Mesendoderm (in vitro differentiated cells): ENCODE measurements at regions not wholly inside any gene's neighbourhood (a gene's known extent, or its start where the extent isn't known, plus 50 kb on each side); places are given as distances from the start of the nearest gene placed in this dataset.

Experiments used
- DNase-seq: peaks from one replicate; pipeline ENCODE4 v3.0.0; 2013
- H2AK5ac ChIP-seq: 2 replicates; pipeline ENCODE4 v1.6.1; 2013; ENCODE audit warnings: low read length, inconsistent platforms
- H2BK120ac ChIP-seq: 2 replicates; pipeline ENCODE4 v1.6.1; 2013; ENCODE audit warnings: low read depth, mild to moderate bottlenecking, low read length, moderate library complexity, mixed read lengths
- H2BK15ac ChIP-seq: replicated peaks from 2 replicates; pipeline ENCODE4 v1.6.1; 2013; ENCODE audit warnings: low read depth, mild to moderate bottlenecking, moderate library complexity
- H2BK5ac ChIP-seq: 2 replicates; pipeline ENCODE4 v1.6.1; 2013; ENCODE audit warnings: low read length, inconsistent platforms
- H3K18ac ChIP-seq: 2 replicates; pipeline ENCODE4 v1.6.1; 2013; ENCODE audit warnings: mild to moderate bottlenecking, low read length, mixed read lengths
- H3K23ac ChIP-seq: one replicate; pipeline ENCODE4 v1.6.1; 2013; ENCODE audit warnings: low read length
- H3K27ac ChIP-seq: 2 replicates; pipeline ENCODE4 v1.5.1; 2013; ENCODE audit warnings: low read depth, mild to moderate bottlenecking, inconsistent platforms, low read length, moderate library complexity
- H3K27me3 ChIP-seq: 2 replicates; pipeline ENCODE4 v1.6.1; 2013; ENCODE audit warnings: low read length, control low read depth, mild to moderate bottlenecking, inconsistent platforms; ENCODE audit not compliant: insufficient read depth, poor library complexity
- H3K36me3 ChIP-seq: 2 replicates; pipeline ENCODE4 v1.6.1; 2013; ENCODE audit warnings: low read length, inconsistent platforms; ENCODE audit not compliant: control insufficient read depth, insufficient read depth
- H3K4ac ChIP-seq: one replicate; pipeline ENCODE4 v1.6.1; 2013; ENCODE audit warnings: low read depth, mild to moderate bottlenecking, low read length, moderate library complexity
- H3K4me1 ChIP-seq: 2 replicates; pipeline ENCODE4 v1.6.1; 2013; ENCODE audit warnings: low read depth, low read length, inconsistent platforms; ENCODE audit not compliant: control insufficient read depth
- H3K4me2 ChIP-seq: 2 replicates; pipeline ENCODE4 v1.6.1; 2013; ENCODE audit warnings: low read length
- H3K4me3 ChIP-seq: 2 replicates; pipeline ENCODE4 v1.5.1; 2013; ENCODE audit warnings: mild to moderate bottlenecking, low read length
- H3K56ac ChIP-seq: one replicate; pipeline ENCODE4 v1.6.1; 2013; ENCODE audit warnings: low read length
- H3K79me1 ChIP-seq: 2 replicates; pipeline ENCODE4 v1.6.1; 2013; ENCODE audit warnings: low read length, inconsistent platforms
- H3K79me2 ChIP-seq: 2 replicates; pipeline ENCODE4 v1.6.1; 2013; ENCODE audit warnings: mild to moderate bottlenecking, low read length; ENCODE audit not compliant: control insufficient read depth, insufficient read depth
- H3K9ac ChIP-seq: 2 replicates; pipeline ENCODE4 v1.6.1; 2013; ENCODE audit warnings: low read length, inconsistent platforms
- H4K5ac ChIP-seq: one replicate; pipeline ENCODE4 v1.6.1; 2013; ENCODE audit warnings: low read length
- H4K8ac ChIP-seq: one replicate; pipeline ENCODE4 v1.6.1; 2013; ENCODE audit warnings: low read depth, mild to moderate bottlenecking, control low read depth, low read length, moderate library complexity
- WGBS: extraction: QIAGEN DNeasy Blood & Tissue Kit; methylation state at CpG from one replicate; pipeline ENCODE4 v1.1.7; 2013; ENCODE audit warnings: low lambda C conversion rate, missing lambda C conversion rate; ENCODE audit not compliant: insufficient coverage; ENCODE audit errors: extremely low coverage; 5-methylcytosine and 5-hydroxymethylcytosine counted together

DNA sequence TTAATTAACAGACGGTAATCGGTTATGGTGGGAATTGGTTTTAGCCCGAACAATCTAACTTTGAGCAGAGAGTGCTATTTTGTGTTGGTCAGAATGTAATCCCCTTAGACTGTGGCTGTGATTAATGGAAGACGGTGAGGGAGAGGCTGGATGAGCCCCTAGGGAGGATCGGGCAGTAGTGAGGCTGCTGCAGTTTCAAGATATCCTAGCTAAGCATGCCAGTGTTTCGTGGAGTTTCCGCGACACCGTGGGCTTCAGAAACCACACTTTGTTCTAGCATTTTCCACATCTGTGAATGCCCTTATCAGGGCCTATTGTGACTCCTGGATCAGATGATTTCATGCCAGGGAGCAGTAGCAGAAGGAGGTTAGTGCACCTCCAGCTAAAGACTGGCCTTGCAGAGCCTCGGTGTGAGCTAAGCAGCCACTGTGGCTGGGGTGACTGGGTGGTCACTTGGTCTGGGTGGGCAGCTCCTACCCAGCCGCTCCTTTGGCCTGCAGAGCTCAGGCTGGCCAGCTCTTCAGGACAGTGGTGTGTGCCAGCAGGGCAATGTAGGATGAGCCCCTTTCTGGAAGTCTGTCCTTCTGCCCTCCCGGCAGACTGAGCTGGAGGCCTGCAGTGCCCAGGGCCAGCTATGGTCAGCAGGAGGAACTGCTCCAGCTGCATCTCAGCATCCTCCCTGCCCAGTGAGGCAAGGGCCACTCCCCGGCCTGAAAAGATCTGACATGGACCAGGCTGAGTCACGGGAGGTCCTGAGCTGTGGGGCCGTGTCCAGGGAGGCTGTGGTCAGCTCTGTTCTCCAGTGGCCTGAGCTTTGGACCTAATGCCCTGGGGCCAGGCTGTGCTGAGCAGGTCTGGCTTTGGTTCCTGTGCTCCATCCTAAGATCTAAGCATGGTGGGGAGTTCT is 142.6 kb upstream of the GPC1 start:
- no peaks in the 10 kb centered on the region for H3K79me2 ChIP-seq
- H3K4ac ChIP-seq = no peak overlapping the region
- H3K27ac ChIP-seq = no peak overlapping the region
- no peak overlapping the region for H3K23ac ChIP-seq
- H2BK5ac ChIP-seq = no peak overlapping the region
- no peak overlapping the region for H4K8ac ChIP-seq
- no peak overlapping the region for H4K5ac ChIP-seq
- H3K27me3 ChIP-seq = no peaks in the 10 kb centered on the region
- H3K36me3 ChIP-seq = no peaks in the 10 kb centered on the region
- DNase-seq = no peak
- no peaks in the 10 kb centered on the region for H3K4me1 ChIP-seq
- no peak overlapping the region for H3K4me3 ChIP-seq
- H3K79me1 ChIP-seq = no peaks in the 10 kb centered on the region
- no peak overlapping the region for H3K56ac ChIP-seq
- H2BK15ac ChIP-seq = no peak overlapping the region
- H3K18ac ChIP-seq = no peak overlapping the region
- H3K9ac ChIP-seq = no peak overlapping the region
- WGBS = no CpG with 5 or more reads among the region's 15 CpGs
- no peak overlapping the region for H2BK120ac ChIP-seq
- H3K4me2 ChIP-seq = no peak overlapping the region
- no peak overlapping the region for H2AK5ac ChIP-seq

GRCh38 chr2:240293557-240294461 is 141.7 kb upstream of the GPC1 start:
- Histone ChIP-seq H3K79me1 (no peaks in the 10 kb centered on the region), H3K27me3 (no peaks in the 10 kb centered on the region)
- peak; percentile 30 for DNase-seq

GRCh38 chr2:240294514-240294913 is 140.9 kb upstream of the GPC1 start:
- Histone ChIP-seq H3K79me2 (no peaks in the 10 kb centered on the region), H3K4me3 (no peak overlapping the region), H3K18ac (no peak overlapping the region), H3K36me3 (no peaks in the 10 kb centered on the region), H2BK120ac (no peak overlapping the region), H3K27me3 (no peaks in the 10 kb centered on the region), H4K5ac (no peak overlapping the region), H3K4me1 (no peaks in the 10 kb centered on the region), H2BK15ac (no peak overlapping the region), H2BK5ac (no peak overlapping the region), H3K56ac (no peak overlapping the region), H3K27ac (no peak overlapping the region), H2AK5ac (no peak overlapping the region), H4K8ac (no peak overlapping the region), H3K4ac (no peak overlapping the region), H3K9ac (no peak overlapping the region), H3K4me2 (no peak overlapping the region), H3K79me1 (no peaks in the 10 kb centered on the region), H3K23ac (no peak overlapping the region)
- no peak for DNase-seq
- WGBS = no CpG with 5 or more reads among the region's 5 CpGs

More at GRCh38 chr2:240293557-240294461, 141.7 kb upstream of the GPC1 start:
- Histone ChIP-seq H3K18ac (no peak overlapping the region), H3K4ac (no peak overlapping the region), H3K79me2 (no peaks in the 10 kb centered on the region), H2BK15ac (no peak overlapping the region), H3K4me1 (no peaks in the 10 kb centered on the region), H3K27ac (no peak overlapping the region), H3K36me3 (no peaks in the 10 kb centered on the region), H4K8ac (no peak overlapping the region), H3K56ac (no peak overlapping the region), H2BK120ac (no peak overlapping the region), H3K4me2 (no peak overlapping the region), H3K4me3 (no peak overlapping the region), H4K5ac (no peak overlapping the region), H3K9ac (no peak overlapping the region), H2AK5ac (no peak overlapping the region), H2BK5ac (no peak overlapping the region), H3K23ac (no peak overlapping the region)
- WGBS = no CpG with 5 or more reads among the region's 24 CpGs

DNA sequence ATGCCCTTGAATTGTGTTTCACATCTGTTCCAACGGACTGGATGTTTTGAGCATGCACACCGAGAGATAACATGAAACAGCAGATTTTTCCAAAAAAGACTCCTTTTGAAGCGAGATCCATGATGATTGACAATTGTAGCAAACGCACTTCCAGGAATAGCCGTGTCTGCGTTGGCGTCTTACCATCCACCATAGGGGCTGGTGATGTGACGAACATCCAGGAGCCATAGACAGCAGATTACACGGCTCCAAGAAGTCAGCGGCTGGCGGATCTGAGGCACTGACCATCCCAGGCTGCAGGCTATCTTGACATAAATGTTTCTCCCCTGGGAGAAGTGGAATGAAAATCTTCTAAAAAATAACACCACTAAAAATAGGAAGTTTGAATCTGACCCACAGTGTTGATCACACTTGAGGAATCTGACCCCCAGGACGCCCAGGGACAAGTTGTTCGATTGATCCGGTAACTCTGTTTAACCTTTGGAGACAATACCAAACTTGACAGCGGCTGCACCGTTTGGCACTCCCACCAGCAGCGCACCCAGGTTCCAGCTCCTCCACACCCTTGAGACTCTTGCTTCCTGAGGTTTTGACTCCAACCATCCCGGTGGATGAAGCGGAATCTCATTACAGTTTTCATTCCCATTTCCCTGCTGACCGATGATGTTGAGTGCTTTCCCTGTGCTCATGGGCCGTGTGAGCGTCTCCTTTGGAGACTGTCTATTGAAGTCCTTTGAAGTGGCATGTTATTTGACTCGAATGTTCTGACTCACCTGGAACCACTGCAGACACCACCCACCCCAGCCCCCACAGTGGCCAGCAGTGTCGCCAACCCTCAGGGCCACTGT is 140.0 kb upstream of the GPC1 start:
- Histone ChIP-seq H3K56ac (no peak overlapping the region), H3K9ac (no peak overlapping the region), H3K27me3 (no peaks in the 10 kb centered on the region), H4K8ac (no peak overlapping the region), H3K4me3 (no peak overlapping the region), H3K36me3 (no peaks in the 10 kb centered on the region), H3K79me2 (no peaks in the 10 kb centered on the region), H2BK15ac (no peak overlapping the region), H2BK5ac (no peak overlapping the region), H2BK120ac (no peak overlapping the region), H3K4ac (no peak overlapping the region), H3K27ac (no peak overlapping the region), H3K4me2 (no peak overlapping the region), H3K18ac (no peak overlapping the region), H4K5ac (no peak overlapping the region), H3K79me1 (no peaks in the 10 kb centered on the region), H3K4me1 (no peaks in the 10 kb centered on the region), H3K23ac (no peak overlapping the region), H2AK5ac (no peak overlapping the region)
- DNase-seq = no peak
- WGBS = no CpG with 5 or more reads among the region's 24 CpGs

- H3K27ac ChIP-seq = no peak overlapping the region
- no peak overlapping the region for H3K9ac ChIP-seq
- no peak overlapping the region for H4K5ac ChIP-seq
- H3K18ac ChIP-seq = no peak overlapping the region
- no peak overlapping the region for H2BK120ac ChIP-seq
- H3K79me1 ChIP-seq = no peaks in the 10 kb centered on the region
- H3K27me3 ChIP-seq = no peaks in the 10 kb centered on the region
- no peaks in the 10 kb centered on the region for H3K79me2 ChIP-seq
- no peak overlapping the region for H3K4me2 ChIP-seq
- H2AK5ac ChIP-seq = no peak overlapping the region
- no peaks in the 10 kb centered on the region for H3K36me3 ChIP-seq
- no peak overlapping the region for H3K23ac ChIP-seq
- no peak overlapping the region for H3K56ac ChIP-seq
- no CpG with 5 or more reads among the region's 11 CpGs for WGBS
- no peak for DNase-seq
- no peak overlapping the region for H3K4ac ChIP-seq
- no peak overlapping the region for H2BK15ac ChIP-seq
- H3K4me1 ChIP-seq = no peaks in the 10 kb centered on the region
- H3K4me3 ChIP-seq = no peak overlapping the region
- H4K8ac ChIP-seq = no peak overlapping the region
- H2BK5ac ChIP-seq = no peak overlapping the region
Observed at GRCh38 chr2:240296104-240296406, 139.4 kb upstream of the GPC1 start.
